GM19099 (cell line): ENCODE measurements at regions not wholly inside any gene's neighbourhood (a gene's known extent, or its start where the extent isn't known, plus 50 kb on each side); places are given as distances from the start of the nearest gene placed in this dataset.

Source experiments
- POLR2A ChIP-seq: IDR thresholded peaks from 3 replicates; pipeline ENCODE4 v1.6.1; 2011; ENCODE audit warnings: low read depth; ENCODE audit not compliant: insufficient read length; ENCODE audit errors: extremely low read depth

- no peak for TF ChIP-seq POLR2A
Observed at GRCh38 chr6:156348849-156349248, 428.3 kb upstream of the ARID1B start.

DNA sequence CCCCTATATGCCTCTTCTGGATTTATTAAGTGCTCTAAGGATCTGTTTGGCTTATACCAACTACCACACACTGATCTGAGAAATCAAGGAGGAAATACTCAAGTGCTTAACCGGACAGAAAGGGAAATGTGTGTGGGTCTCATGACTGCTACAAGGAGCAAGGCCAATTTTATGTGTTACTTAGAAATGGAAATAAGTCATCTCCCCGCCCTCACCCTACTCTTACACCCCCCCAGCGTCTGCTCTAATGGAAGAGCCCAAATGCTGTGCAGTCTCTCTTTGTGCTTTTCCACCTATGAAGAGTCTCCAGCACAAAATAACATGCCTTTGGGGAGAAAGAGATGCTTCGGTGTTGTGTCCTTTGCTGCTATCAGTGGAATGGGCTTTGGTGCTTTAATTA lies 428.8 kb upstream of the ARID1B start:
- no peak for TF ChIP-seq POLR2A

DNA sequence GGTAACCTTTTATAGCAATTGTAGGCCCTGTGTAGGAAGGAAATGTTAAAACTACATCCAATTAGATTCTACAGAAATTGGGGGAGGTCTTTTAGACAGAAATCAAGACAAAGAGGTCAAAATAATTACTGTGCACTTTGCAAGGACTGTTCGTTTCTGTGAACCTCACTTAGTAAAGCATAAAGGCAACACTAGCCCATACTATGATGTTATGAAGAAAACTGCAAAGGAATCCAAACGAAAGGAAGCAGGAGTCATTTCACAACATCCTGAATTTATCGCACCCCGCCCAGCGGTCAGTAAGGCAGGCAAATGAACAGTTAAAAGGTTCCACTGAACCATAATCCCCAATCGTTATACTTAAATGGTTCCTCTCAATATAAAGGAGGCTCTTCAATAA lies 429.5 kb upstream of the ARID1B start:
- TF ChIP-seq POLR2A = no peak

GRCh38 chr6:156347246-156347645 lies 429.9 kb upstream of the ARID1B start:
- no peak for TF ChIP-seq POLR2A

DNA sequence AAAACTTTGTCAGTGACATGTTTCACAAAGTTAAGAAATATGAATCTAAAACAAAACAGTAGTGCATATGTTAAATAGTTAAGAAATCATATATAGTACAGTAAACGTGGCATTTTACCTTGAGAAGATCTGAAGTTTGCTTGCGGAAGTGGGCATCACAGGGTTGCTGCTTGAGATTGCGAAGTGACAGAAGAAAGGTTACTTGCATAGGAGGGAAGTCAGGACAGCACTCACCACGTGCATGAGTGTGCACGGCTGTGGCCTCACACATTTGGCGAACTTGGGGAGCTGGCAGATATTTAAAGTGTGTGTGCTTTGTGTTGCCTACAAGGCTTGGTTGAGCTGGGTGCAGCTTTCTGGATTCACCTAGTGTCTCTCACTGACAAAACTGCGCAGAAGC lies 431.5 kb upstream of the ARID1B start:
- no peak for TF ChIP-seq POLR2A

DNA sequence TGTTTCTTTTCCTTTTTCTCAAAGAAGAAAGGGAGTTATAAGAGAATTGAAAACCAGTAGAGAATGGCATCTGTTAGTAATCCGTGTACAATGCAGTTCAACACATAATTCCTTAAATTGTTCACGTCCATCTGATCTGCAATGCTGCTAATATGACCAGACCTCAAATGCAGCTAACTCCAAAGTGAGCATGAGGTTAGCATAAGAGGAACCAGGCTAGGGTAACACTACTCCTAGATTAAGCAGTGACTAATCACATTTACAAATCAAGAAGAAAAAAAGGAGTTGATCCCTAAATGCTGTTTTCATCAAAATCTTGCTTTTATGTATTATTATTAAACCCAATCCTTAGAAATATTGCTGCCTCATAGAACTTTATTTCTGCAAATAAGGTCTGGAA lies 432.7 kb upstream of the ARID1B start:
- no peak for TF ChIP-seq POLR2A

DNA sequence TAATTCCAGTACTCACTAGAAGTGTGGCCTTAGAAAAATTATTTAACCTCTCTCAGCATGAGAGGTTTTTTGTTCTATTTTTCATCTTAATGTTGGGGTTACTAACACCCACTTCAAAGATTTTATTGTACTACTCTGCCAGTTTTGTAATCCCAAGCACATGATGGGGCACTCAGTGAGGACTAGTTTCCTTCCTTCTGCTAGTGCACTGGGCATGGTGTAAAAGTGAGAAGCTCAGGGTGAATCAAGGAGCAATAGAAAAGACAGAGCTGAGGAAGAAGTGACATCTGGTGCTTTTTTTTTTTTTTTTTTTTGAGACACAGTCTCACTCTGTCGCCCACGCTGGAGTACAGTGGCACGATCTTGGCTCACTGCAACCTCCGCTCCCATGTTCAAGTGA lies 439.4 kb upstream of the ARID1B start:
- TF ChIP-seq POLR2A = no peak

DNA sequence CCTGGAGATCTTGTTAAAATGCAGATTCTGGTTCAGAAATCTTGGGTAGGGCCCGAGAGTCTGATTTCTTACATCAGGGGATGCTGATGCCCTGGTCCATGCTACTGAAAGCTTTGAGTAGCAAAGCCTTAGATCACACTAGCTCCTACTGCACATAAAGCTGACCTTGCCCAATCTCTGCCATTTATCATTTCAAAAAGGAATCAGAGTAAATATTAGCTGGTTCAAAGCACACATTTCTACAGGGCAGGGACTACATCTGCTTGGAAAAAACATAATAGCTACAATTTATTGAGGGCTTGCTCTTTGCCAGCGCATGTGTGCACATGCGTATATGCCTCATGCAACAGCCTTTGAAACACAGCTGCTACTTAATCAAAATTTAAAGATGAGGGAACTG lies 440.4 kb upstream of the ARID1B start:
- TF ChIP-seq POLR2A = no peak

GRCh38 chr6:156336089-156336488 lies 441.1 kb upstream of the ARID1B start:
- TF ChIP-seq POLR2A = no peak

- TF ChIP-seq POLR2A = no peak
Observed at GRCh38 chr6:156334966-156335365, 442.2 kb upstream of the ARID1B start.

DNA sequence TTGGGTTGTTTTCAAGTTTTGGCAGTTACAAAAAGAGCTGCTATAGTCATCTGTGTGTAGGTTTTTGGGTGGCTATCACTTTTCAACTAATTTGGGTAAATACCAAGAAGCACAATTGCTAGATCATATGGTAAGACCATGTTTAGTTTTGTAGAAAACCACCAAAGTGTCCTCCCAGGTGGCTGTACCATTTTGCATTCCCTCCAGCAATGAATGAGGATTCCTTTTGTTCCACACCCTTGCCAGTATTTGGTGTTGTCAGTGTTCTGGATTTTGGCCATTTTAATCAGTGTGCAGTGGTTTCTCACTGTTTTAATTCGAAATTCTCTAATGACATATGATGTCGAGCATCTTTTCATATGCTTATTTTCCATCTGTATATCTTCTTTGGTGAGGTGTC lies 457.5 kb upstream of the ARID1B start:
- TF ChIP-seq POLR2A = no peak

GRCh38 chr6:156316583-156317125 lies 460.5 kb upstream of the ARID1B start:
- no peak for TF ChIP-seq POLR2A

DNA sequence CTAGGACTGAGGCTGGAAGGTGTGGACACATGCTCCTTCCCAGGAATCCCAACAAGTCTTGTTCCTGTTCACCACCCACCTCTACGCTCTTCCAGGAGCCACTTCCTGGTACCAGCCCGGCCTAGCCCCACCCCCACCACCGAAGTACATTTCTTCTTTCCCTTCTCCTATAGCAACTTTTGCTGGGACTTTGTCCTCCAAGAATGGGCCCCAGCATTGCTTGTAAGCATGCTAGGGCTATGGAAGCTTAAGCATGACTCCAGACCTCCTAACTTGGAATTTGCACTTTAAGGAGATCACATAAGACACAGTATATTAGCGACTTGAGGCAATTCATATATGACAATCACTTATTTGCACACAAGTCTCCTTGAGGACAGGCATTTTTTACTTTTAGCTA lies 462.0 kb upstream of the ARID1B start:
- TF ChIP-seq POLR2A = no peak

DNA sequence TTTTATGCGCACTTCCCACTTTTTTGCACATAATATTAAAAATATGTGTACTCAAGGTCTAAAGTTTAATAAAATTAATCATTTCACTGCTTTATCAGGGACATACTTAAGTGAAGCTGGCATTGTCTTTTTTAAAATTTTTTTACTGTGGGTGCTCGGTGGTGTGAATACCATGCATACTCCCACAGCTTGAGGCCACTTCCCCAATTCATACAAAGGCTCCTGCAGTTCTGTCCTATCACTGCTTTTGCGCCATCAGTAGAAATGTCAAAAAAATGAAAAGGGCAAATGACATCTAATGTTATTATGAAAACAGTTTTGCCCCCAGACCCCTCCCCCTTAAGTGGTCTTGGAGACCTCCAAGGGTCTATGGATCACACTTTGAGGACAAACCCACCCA lies 464.1 kb upstream of the ARID1B start:
- no peak for TF ChIP-seq POLR2A

DNA sequence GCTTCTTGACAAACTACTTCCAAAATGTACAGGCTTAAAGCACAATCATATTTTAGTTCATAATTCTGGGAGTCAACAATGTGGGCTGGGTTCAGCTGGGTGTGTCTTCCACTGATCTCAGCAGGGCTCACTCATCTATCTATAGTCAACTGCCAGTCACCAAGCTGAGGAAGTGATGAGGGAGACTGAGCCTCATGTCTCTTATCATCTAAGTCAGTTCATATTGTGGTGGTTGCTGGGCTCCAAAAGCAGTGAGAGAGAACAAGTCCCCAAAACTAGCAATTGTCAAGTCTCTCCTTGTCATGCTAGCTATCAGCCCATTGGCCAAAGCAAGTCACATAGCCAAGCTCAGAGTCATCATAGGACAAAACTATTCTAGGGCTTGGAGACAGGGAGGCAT lies 465.9 kb upstream of the ARID1B start:
- no peak for TF ChIP-seq POLR2A

DNA sequence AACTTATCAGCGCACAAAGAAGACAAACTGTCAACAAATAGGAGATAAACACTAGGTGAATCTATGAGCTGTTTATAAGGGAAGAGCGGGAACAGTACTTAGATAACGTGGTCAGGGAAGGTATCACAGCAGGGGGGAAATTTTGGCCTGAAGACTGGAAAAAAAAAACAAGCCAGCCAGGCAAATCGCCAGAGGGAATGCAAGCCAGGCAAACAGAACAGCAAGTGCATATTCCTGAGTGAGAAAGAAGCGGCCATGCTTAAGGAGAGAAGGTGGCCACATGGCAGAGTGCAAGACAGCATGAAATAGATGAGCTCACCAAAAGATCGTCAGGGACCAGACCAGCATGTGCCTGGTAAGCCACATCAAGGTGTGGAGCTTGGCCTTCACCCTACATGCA lies 466.5 kb upstream of the ARID1B start:
- no peak for TF ChIP-seq POLR2A

DNA sequence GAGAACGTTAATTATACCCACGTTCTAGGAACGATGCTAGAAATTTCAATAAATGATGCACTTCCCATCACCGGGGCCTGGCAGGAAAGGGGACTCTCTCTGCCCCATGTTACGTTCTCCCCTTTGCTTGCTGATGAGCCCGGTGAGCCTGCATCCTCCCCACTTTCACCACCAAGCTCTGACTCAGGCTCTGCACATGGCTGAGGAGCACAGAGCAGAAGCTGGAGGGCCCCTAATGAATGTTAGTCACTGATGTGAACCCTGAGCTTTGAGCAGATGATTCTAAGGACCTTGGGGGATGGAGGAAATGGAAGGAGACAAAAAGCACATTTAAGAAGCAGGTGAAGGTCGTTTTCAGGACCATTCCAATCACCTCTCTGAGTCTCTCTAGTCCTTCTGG lies 468.2 kb upstream of the ARID1B start:
- no peak for TF ChIP-seq POLR2A
